Kidney epithelial cell (primary cell): ENCODE measurements at regions not wholly inside any gene's neighbourhood (a gene's known extent, or its start where the extent isn't known, plus 50 kb on each side); places are given as distances from the start of the nearest gene placed in this dataset.

Experiments used
- DNase-seq: peaks from one replicate; pipeline ENCODE4 v3.0.0-alpha.2; 2010; ENCODE audit warnings: low read depth
- H3K27me3 ChIP-seq: 2 replicates; pipeline ENCODE4 v1.6.0; 2011; ENCODE audit warnings: low read length; ENCODE audit not compliant: control insufficient read depth, insufficient read depth
- H3K36me3 ChIP-seq: 2 replicates; pipeline ENCODE4 v1.5.1; 2011; ENCODE audit warnings: low read length; ENCODE audit not compliant: control insufficient read depth, insufficient read depth
- H3K4me3 ChIP-seq: 2 replicates; pipeline ENCODE4 v1.5.1; 2011; ENCODE audit warnings: low read depth, mild to moderate bottlenecking, control low read depth, low read length
- CTCF ChIP-seq: IDR thresholded peaks from 2 replicates; pipeline ENCODE4 v1.5.1; 2011; ENCODE audit warnings: mild to moderate bottlenecking, moderate library complexity, low read length, control low read depth, inconsistent platforms; ENCODE audit not compliant: insufficient read depth, poor library complexity, severe bottlenecking

- Histone ChIP-seq H3K27me3 (peaks cover 16% of the 10 kb centered on the region), H3K36me3 (no peaks in the 10 kb centered on the region), H3K4me3 (no peak overlapping the region)
- DNase-seq, result no peak
- no peak for TF ChIP-seq CTCF
Measured at GRCh38 chr1:228898582-228898992, 163.3 kb downstream of the RHOU start.

- no peaks in the 10 kb centered on the region for H3K36me3 ChIP-seq
Measured at GRCh38 chr1:228899421-228899956, 164.2 kb downstream of the RHOU start.

GRCh38 chr1:228900099-228900885 lies 165.0 kb downstream of the RHOU start:
- no peak overlapping the region for H3K4me3 ChIP-seq
- no peaks in the 10 kb centered on the region for H3K36me3 ChIP-seq
- H3K27me3 ChIP-seq, result peaks cover 16% of the 10 kb centered on the region
- DNase-seq, result no peak
- TF ChIP-seq CTCF, result no peak

More at GRCh38 chr1:228899421-228899956, 164.2 kb downstream of the RHOU start:
- TF ChIP-seq CTCF, result no peak
- Histone ChIP-seq H3K27me3 (peaks cover 16% of the 10 kb centered on the region), H3K4me3 (no peak overlapping the region)
- no peak for DNase-seq

- no peak for DNase-seq
- Histone ChIP-seq H3K4me3 (no peak overlapping the region), H3K27me3 (peaks cover 16% of the 10 kb centered on the region), H3K36me3 (no peaks in the 10 kb centered on the region)
- no peak for TF ChIP-seq CTCF
Measured at GRCh38 chr1:228900886-228901392, 165.7 kb downstream of the RHOU start.

GRCh38 chr1:228901936-228902681 lies 166.8 kb downstream of the RHOU start:
- no peak for DNase-seq
- TF ChIP-seq CTCF, result no peak
- Histone ChIP-seq H3K36me3 (no peaks in the 10 kb centered on the region), H3K4me3 (no peak overlapping the region), H3K27me3 (peaks cover 16% of the 10 kb centered on the region)
